ENCODE measurements at regions not wholly inside any gene's neighbourhood (a gene's known extent, or its start where the extent isn't known, plus 50 kb on each side); places are given as distances from the start of the nearest gene placed in this dataset.

DNA sequence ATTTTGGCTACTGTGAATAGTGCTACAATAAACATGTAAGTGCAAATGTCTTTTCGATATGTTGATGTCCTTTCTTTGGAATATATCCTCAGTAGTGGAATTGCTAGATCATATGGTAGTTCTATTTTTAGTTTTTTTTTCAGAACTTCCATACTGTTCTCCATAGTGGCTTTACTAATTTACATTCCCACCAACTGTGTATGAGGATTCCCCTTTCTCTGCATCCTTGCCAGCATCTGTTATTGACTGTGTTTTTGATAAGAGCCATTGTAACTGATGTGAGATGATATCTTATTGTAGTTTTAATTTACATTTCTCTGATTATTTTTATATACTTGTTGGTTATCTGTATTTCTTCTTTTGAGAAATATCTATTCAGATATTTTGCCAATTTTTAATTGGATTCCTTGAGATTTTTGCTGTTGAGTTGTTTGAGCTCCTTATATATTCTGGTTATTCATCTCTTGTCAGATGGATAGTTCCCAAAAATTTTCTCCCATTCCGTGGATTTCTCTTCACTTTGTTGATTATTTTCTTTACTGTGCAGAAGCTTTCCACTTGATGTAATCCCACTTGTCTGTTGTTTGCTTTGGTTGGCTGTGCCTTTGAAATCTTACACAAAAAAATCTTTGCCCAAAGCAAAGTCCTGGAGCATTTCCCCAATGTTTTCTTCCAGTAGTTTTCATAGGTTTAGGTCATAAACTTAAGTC is 532.3 kb downstream of the PID1 start:
- Histone ChIP-seq H3K4me1 (ENCODE audit: control insufficient read depth, insufficient read depth, low read length) (no peaks in the 10 kb centered on the region), H3K9me3 (ENCODE audit: control insufficient read depth, low read length) (no peaks in the 10 kb centered on the region), H3K27me3 (replicated peaks; ENCODE audit: control insufficient read depth, insufficient read depth, low read length) (no peaks in the 10 kb centered on the region), H3K9ac (ENCODE audit: low read length) (no peak overlapping the region), H3K36me3 (ENCODE audit: control insufficient read depth, insufficient read depth, low read length, severe bottlenecking) (no peaks in the 10 kb centered on the region), H3K4me3 (ENCODE audit: low read length) (no peak overlapping the region)
- peak; percentile 42 for DNase-seq (ENCODE audit: low read depth)

DNA sequence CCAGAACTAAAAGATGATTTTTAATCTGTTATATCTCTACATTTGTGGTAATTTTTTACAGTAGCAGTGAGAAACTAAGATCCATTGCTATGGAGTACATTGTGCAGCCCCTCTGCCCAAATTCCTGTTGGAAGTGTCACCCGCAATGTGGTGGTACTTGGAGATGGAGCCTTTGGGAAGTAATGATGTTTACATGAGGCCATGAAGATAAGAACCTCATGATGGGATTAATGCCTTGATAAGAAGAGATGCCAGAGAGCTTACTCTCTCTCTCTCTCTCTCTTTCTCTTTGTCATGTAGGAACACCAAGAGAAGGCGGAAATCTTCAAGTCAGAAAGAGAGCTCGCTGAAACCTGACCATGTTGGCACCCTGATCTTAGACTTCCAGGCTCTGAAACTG is 535.4 kb downstream of the PID1 start:
- Histone ChIP-seq H3K4me3 (ENCODE audit: low read length) (no peak overlapping the region), H3K27me3 (replicated peaks; ENCODE audit: control insufficient read depth, insufficient read depth, low read length) (no peaks in the 10 kb centered on the region), H3K4me1 (ENCODE audit: control insufficient read depth, insufficient read depth, low read length) (peaks cover 8% of the 10 kb centered on the region), H3K9ac (ENCODE audit: low read length) (no peak overlapping the region), H3K9me3 (ENCODE audit: control insufficient read depth, low read length) (no peaks in the 10 kb centered on the region), H3K36me3 (ENCODE audit: control insufficient read depth, insufficient read depth, low read length, severe bottlenecking) (no peaks in the 10 kb centered on the region)
- no peak for DNase-seq (ENCODE audit: low read depth)

- H3K9ac ChIP-seq (ENCODE audit: low read length) = no peak overlapping the region
These were observed 539.6 kb downstream of the PID1 start for GRCh38 chr2:228731517-228731916.

DNA sequence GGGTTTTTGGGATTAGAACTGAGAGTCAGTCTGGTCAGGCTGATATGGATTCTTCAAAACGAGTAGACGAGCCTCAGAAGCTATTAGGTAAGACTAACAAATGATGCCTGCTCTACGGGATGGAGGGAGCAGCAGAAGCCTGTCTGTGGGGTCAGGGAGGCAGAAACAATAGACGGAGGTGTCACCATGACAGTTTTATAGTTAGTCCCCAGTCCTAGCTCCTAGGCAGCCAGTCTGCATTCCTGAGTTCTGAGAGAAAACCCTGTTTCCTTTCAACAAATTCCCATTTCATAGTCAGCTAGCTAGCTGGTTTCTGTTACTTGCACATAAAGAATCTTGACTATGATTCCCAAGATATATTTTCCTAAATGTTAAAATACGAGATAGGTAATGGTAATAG is 542.1 kb downstream of the PID1 start:
- DNase-seq (ENCODE audit: low read depth) = peak; percentile 9
- no peak overlapping the region for H3K4me3 ChIP-seq (ENCODE audit: low read length)
- no peaks in the 10 kb centered on the region for H3K36me3 ChIP-seq (ENCODE audit: control insufficient read depth, insufficient read depth, low read length, severe bottlenecking)
- H3K27me3 ChIP-seq (replicated peaks; ENCODE audit: control insufficient read depth, insufficient read depth, low read length) = no peaks in the 10 kb centered on the region
- peaks cover 8% of the 10 kb centered on the region for H3K4me1 ChIP-seq (ENCODE audit: control insufficient read depth, insufficient read depth, low read length)
- no peak overlapping the region for H3K9ac ChIP-seq (ENCODE audit: low read length)
- peaks cover 11% of the 10 kb centered on the region for H3K9me3 ChIP-seq (ENCODE audit: control insufficient read depth, low read length)

More at GRCh38 chr2:228731517-228731916, 539.6 kb downstream of the PID1 start:
- peak; percentile 63 for DNase-seq (ENCODE audit: low read depth)
- Histone ChIP-seq H3K36me3 (ENCODE audit: control insufficient read depth, insufficient read depth, low read length, severe bottlenecking) (no peaks in the 10 kb centered on the region), H3K4me1 (ENCODE audit: control insufficient read depth, insufficient read depth, low read length) (peaks cover 8% of the 10 kb centered on the region), H3K9me3 (ENCODE audit: control insufficient read depth, low read length) (peaks cover 8% of the 10 kb centered on the region), H3K4me3 (ENCODE audit: low read length) (no peak overlapping the region), H3K27me3 (replicated peaks; ENCODE audit: control insufficient read depth, insufficient read depth, low read length) (no peaks in the 10 kb centered on the region)

- no peak for DNase-seq (ENCODE audit: low read depth)
- Histone ChIP-seq H3K9ac (ENCODE audit: low read length) (no peak overlapping the region), H3K4me1 (ENCODE audit: control insufficient read depth, insufficient read depth, low read length) (no peaks in the 10 kb centered on the region), H3K9me3 (ENCODE audit: control insufficient read depth, low read length) (peaks cover 11% of the 10 kb centered on the region), H3K4me3 (ENCODE audit: low read length) (no peak overlapping the region), H3K36me3 (ENCODE audit: control insufficient read depth, insufficient read depth, low read length, severe bottlenecking) (no peaks in the 10 kb centered on the region), H3K27me3 (replicated peaks; ENCODE audit: control insufficient read depth, insufficient read depth, low read length) (no peaks in the 10 kb centered on the region)
These were observed 543.5 kb upstream of the SPHKAP start for GRCh38 chr2:228725031-228725430.

GRCh38 chr2:228723599-228723998 is 542.1 kb upstream of the SPHKAP start:
- H3K36me3 ChIP-seq (ENCODE audit: control insufficient read depth, insufficient read depth, low read length, severe bottlenecking) = no peaks in the 10 kb centered on the region
- no peak overlapping the region for H3K4me3 ChIP-seq (ENCODE audit: low read length)
- H3K27me3 ChIP-seq (replicated peaks; ENCODE audit: control insufficient read depth, insufficient read depth, low read length) = no peaks in the 10 kb centered on the region
- H3K9me3 ChIP-seq (ENCODE audit: control insufficient read depth, low read length) = peaks cover 11% of the 10 kb centered on the region
- no peak overlapping the region for H3K9ac ChIP-seq (ENCODE audit: low read length)
- H3K4me1 ChIP-seq (ENCODE audit: control insufficient read depth, insufficient read depth, low read length) = no peaks in the 10 kb centered on the region
- DNase-seq (ENCODE audit: low read depth) = no peak

DNA sequence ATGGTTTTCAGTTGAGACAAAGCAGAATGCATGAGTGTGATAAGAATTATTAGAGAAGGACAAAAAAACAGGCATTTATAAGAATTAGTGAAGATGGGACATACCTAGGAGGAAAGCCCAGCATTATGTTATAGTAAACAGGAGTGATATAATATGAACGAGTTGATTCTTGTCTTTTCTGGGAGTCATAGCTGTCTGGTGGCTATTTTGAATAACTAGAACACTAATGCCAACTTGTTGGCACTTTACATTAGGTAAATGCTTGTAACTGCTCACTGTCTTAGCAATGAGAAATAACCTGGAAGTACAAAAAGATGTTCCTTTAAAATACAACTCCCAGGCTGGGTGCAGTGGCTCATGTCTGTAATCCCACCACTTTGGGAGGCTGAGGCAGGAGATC is 540.8 kb upstream of the SPHKAP start:
- no peak for DNase-seq (ENCODE audit: low read depth)
- Histone ChIP-seq H3K4me3 (ENCODE audit: low read length) (no peak overlapping the region), H3K9ac (ENCODE audit: low read length) (no peak overlapping the region), H3K9me3 (ENCODE audit: control insufficient read depth, low read length) (peaks cover 11% of the 10 kb centered on the region), H3K36me3 (ENCODE audit: control insufficient read depth, insufficient read depth, low read length, severe bottlenecking) (no peaks in the 10 kb centered on the region), H3K4me1 (ENCODE audit: control insufficient read depth, insufficient read depth, low read length) (no peaks in the 10 kb centered on the region), H3K27me3 (replicated peaks; ENCODE audit: control insufficient read depth, insufficient read depth, low read length) (no peaks in the 10 kb centered on the region)

DNA sequence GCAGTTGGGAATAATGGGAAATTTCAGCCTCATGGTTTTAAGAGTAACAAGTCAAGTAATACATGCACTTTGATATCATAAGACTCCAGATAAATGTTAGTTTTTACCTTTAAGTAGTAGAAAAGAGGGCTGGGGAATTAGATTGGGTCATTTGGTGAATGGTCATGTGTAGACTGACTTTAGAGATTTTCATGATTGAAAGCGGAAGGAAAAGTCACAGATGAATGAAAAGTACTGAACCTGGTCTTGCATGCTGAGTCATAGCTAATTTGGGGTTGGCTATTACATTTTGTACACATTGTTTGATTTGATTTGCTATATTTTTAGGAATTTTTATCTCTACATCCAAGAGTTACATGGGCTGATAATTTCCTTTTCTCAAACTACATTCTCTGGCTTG is 539.4 kb upstream of the SPHKAP start:
- Histone ChIP-seq H3K36me3 (ENCODE audit: control insufficient read depth, insufficient read depth, low read length, severe bottlenecking) (no peaks in the 10 kb centered on the region), H3K4me3 (ENCODE audit: low read length) (no peak overlapping the region)

GRCh38 chr2:228709788-228710371 is 528.4 kb upstream of the SPHKAP start:
- no peaks in the 10 kb centered on the region for H3K27me3 ChIP-seq (replicated peaks; ENCODE audit: control insufficient read depth, insufficient read depth, low read length)
- no peak for DNase-seq (ENCODE audit: low read depth)
- peaks cover 10% of the 10 kb centered on the region for H3K9me3 ChIP-seq (ENCODE audit: control insufficient read depth, low read length)
- no peaks in the 10 kb centered on the region for H3K4me1 ChIP-seq (ENCODE audit: control insufficient read depth, insufficient read depth, low read length)
- no peak overlapping the region for H3K9ac ChIP-seq (ENCODE audit: low read length)
- H3K36me3 ChIP-seq (ENCODE audit: control insufficient read depth, insufficient read depth, low read length, severe bottlenecking) = no peaks in the 10 kb centered on the region
- H3K4me3 ChIP-seq (ENCODE audit: low read length) = no peak overlapping the region

More for the DNA sequence above, 539.4 kb upstream of the SPHKAP start:
- Histone ChIP-seq H3K4me1 (ENCODE audit: control insufficient read depth, insufficient read depth, low read length) (no peaks in the 10 kb centered on the region), H3K9me3 (ENCODE audit: control insufficient read depth, low read length) (peaks cover 3% of the 10 kb centered on the region), H3K27me3 (replicated peaks; ENCODE audit: control insufficient read depth, insufficient read depth, low read length) (no peaks in the 10 kb centered on the region), H3K9ac (ENCODE audit: low read length) (no peak overlapping the region)
- no peak for DNase-seq (ENCODE audit: low read depth)

- Histone ChIP-seq H3K36me3 (ENCODE audit: control insufficient read depth, insufficient read depth, low read length, severe bottlenecking) (no peaks in the 10 kb centered on the region), H3K9me3 (ENCODE audit: control insufficient read depth, low read length) (no peaks in the 10 kb centered on the region), H3K4me1 (ENCODE audit: control insufficient read depth, insufficient read depth, low read length) (no peaks in the 10 kb centered on the region), H3K27me3 (replicated peaks; ENCODE audit: control insufficient read depth, insufficient read depth, low read length) (no peaks in the 10 kb centered on the region), H3K9ac (ENCODE audit: low read length) (no peak overlapping the region), H3K4me3 (ENCODE audit: low read length) (no peak overlapping the region)
- DNase-seq (ENCODE audit: low read depth) = no peak
These were observed 526.4 kb upstream of the SPHKAP start for GRCh38 chr2:228707846-228708245.

GRCh38 chr2:228705318-228705717 is 523.8 kb upstream of the SPHKAP start:
- no peak for DNase-seq (ENCODE audit: low read depth)
- Histone ChIP-seq H3K9me3 (ENCODE audit: control insufficient read depth, low read length) (no peaks in the 10 kb centered on the region), H3K9ac (ENCODE audit: low read length) (no peak overlapping the region), H3K4me1 (ENCODE audit: control insufficient read depth, insufficient read depth, low read length) (no peaks in the 10 kb centered on the region), H3K27me3 (replicated peaks; ENCODE audit: control insufficient read depth, insufficient read depth, low read length) (no peaks in the 10 kb centered on the region), H3K4me3 (ENCODE audit: low read length) (no peak overlapping the region), H3K36me3 (ENCODE audit: control insufficient read depth, insufficient read depth, low read length, severe bottlenecking) (no peaks in the 10 kb centered on the region)

GRCh38 chr2:228703152-228703551 is 521.7 kb upstream of the SPHKAP start:
- Histone ChIP-seq H3K9ac (ENCODE audit: low read length) (no peak overlapping the region), H3K36me3 (ENCODE audit: control insufficient read depth, insufficient read depth, low read length, severe bottlenecking) (no peaks in the 10 kb centered on the region), H3K27me3 (replicated peaks; ENCODE audit: control insufficient read depth, insufficient read depth, low read length) (no peaks in the 10 kb centered on the region), H3K4me1 (ENCODE audit: control insufficient read depth, insufficient read depth, low read length) (no peaks in the 10 kb centered on the region), H3K9me3 (ENCODE audit: control insufficient read depth, low read length) (no peaks in the 10 kb centered on the region), H3K4me3 (ENCODE audit: low read length) (no peak overlapping the region)
- DNase-seq (ENCODE audit: low read depth) = no peak
